GM12875 (cell line): ENCODE measurements at regions not wholly inside any gene's neighbourhood (a gene's known extent, or its start where the extent isn't known, plus 50 kb on each side); places are given as distances from the start of the nearest gene placed in this dataset.

Source experiments
- H3K4me3 ChIP-seq: one replicate; pipeline ENCODE4 v1.5.1; 2011; ENCODE audit warnings: low read depth, low read length, control low read depth
- TF ChIP-seq, protein P1 (sequence below): IDR thresholded peaks from 2 replicates; pipeline ENCODE4 v1.5.1; 2011; ENCODE audit warnings: low read depth, mild to moderate bottlenecking, control low read depth, inconsistent platforms, low read length, moderate library complexity, borderline replicate concordance; ENCODE audit not compliant: insufficient read depth

DNA sequence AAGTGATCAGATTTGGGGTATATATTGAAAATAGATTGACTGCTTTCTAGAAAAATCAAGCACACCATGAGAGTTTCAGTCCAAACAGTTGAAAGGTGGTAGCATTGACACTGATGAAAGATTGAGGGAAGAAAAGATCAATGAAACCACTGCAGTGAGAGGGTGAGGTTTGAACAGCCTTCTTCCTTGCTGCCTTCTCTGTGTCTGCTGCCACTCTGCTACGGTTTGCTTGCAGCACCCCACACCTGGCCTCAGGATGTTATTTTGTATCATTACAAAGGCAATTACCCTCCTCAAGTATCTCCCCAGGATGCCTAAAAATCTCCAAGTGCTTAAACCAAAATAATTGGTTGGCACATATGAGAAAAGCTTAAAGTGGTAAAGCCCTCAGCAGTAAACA, 683.6 kb upstream of the ARPP21 start:
- TF ChIP-seq, protein P1, sequence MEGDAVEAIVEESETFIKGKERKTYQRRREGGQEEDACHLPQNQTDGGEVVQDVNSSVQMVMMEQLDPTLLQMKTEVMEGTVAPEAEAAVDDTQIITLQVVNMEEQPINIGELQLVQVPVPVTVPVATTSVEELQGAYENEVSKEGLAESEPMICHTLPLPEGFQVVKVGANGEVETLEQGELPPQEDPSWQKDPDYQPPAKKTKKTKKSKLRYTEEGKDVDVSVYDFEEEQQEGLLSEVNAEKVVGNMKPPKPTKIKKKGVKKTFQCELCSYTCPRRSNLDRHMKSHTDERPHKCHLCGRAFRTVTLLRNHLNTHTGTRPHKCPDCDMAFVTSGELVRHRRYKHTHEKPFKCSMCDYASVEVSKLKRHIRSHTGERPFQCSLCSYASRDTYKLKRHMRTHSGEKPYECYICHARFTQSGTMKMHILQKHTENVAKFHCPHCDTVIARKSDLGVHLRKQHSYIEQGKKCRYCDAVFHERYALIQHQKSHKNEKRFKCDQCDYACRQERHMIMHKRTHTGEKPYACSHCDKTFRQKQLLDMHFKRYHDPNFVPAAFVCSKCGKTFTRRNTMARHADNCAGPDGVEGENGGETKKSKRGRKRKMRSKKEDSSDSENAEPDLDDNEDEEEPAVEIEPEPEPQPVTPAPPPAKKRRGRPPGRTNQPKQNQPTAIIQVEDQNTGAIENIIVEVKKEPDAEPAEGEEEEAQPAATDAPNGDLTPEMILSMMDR: no peak
- H3K4me3 ChIP-seq: no peak overlapping the region

DNA sequence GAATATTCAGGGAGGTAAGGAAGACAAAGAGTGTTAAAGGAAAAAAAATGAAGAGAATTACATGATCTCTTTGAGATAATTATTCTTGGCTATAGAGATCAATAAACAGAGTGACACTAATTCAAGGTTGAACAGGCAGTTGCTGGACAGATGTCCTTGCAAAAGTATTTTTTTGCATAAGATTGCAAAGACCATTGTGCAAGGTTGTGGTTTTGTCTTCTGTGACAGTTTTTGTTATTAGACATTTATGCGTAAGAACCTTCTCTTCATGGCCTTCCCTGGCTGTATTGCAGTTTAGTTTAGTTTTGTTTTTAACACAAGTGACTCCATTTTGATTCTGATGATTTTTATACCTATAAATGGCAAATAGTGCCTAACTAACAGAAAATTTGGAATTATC, 682.8 kb upstream of the ARPP21 start:
- TF ChIP-seq, protein P1: no peak
- H3K4me3 ChIP-seq: no peak overlapping the region

DNA sequence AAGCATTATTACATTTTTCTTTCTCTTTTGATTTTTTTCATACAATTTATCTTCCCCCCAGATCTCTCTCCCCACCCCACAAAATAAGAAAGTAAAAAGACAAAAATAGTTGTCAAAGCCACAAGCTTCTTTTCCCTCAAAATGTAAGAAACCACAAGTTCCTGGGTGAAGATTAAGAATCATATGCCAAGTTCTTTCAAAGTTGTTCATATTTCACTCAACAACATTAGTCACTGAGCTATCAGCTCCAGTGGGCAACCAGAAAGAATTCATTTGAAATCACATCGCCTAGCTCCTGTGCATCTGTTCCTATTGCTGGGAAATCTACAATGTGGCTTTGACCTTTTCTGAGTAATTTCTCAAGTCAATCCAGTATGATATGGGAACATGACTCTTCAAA, 681.6 kb upstream of the ARPP21 start:
- TF ChIP-seq, protein P1: no peak
- no peak overlapping the region for H3K4me3 ChIP-seq

DNA sequence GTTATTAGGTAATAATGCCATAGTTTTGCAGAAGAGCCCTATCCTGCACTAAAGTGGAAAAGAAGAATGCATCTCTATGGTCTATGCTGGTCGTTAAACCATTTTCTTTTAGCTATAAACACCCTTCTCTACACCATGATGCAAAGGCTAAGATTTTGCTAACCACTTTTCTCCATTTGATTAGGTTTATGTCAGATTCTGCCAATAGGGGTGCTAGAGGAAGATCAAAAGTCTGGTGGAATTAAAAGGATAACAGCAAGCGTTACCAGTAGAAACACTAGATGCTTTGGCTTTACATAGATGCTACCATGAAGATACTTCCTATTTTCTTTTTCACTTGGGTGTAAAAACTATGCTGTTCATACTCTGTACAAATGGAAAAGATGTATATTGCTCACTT, 669.8 kb upstream of the ARPP21 start:
- H3K4me3 ChIP-seq: no peak overlapping the region
- TF ChIP-seq, protein P1: no peak

DNA sequence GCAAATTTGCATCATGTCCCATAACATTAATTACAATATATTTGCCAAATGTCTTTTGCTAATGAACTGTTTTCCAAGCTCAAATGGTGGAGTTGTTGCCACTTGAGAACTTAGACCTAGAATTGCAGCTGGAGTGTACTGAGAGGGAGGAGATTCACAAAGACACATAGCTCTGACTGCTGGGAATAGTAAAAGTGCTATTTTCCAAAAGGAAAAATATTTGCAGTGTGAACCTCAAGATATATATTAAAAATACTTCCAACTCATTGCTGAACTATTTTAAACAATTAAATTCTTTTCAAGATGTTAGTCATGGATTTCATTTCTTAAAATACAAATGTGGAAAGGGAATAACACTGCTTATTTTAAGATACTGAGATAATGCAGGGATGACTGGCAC, 666.8 kb upstream of the ARPP21 start:
- TF ChIP-seq, protein P1: no peak
- H3K4me3 ChIP-seq: no peak overlapping the region

DNA sequence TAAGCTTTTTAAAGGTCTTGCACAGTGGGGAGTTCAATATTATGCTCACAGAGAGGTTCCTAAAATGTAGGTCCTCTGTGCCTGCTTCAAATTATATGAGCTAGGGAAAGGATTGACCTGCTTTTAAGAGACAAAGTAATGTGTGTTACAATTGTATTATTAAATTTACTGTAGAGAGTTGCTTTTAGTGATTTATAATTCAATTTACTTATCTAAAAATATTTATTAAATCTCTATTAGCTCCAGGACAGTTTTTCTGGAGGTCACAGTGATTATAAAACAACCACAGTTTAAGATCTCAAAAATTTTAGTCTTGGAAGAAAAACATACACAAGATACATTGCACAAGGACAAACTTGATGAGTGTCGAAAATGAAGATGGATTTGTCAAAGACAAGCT, 665.7 kb upstream of the ARPP21 start:
- H3K4me3 ChIP-seq: no peak overlapping the region
- TF ChIP-seq, protein P1: no peak

DNA sequence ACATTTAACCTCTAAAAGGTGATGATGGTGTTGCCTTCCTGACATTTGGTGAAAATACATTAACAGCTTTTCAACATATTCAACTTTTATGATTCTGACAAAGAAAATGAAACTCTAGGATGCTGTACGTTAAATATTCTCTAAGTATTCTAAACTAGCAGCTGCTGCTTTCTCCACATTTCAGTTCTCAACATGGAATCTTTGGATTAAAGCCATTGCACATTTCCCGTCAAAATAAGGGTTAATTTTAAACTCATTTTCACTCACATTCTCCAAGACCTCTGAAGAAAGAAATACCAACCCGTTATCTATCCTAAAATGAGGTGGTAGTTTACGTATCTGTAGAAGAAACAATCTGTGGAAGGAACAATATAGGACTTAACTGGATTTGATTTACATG, 655.7 kb upstream of the ARPP21 start:
- H3K4me3 ChIP-seq: no peak overlapping the region
- TF ChIP-seq, protein P1: no peak
